ENCODE measurements at regions not wholly inside any gene's neighbourhood (a gene's known extent, or its start where the extent isn't known, plus 50 kb on each side); places are given as distances from the start of the nearest gene placed in this dataset.

GRCh38 chr21:21858502-21859334 lies 860.5 kb downstream of the NCAM2 start:
- TF ChIP-seq, protein P1, sequence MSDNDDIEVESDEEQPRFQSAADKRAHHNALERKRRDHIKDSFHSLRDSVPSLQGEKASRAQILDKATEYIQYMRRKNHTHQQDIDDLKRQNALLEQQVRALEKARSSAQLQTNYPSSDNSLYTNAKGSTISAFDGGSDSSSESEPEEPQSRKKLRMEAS (IDR thresholded peaks at IDR 0.05; ENCODE audit: low read depth, low read length), result no peak
- no peak for TF ChIP-seq CREB1 (IDR thresholded peaks at IDR 0.05; ENCODE audit: low read depth)
- no peak for TF ChIP-seq RFX5 (IDR thresholded peaks at IDR 0.05; ENCODE audit: low read depth, low read length)
- TF ChIP-seq NBN (IDR thresholded peaks at IDR 0.05), result no peak
- TF ChIP-seq SIN3A (IDR thresholded peaks at IDR 0.05; ENCODE audit: low read depth, low read length), result no peak
- TF ChIP-seq EZH2 (IDR thresholded peaks at IDR 0.05; ENCODE audit: borderline replicate concordance, control insufficient read depth, low read depth, low read length), result no peak
- no peak for TF ChIP-seq CTCF (IDR thresholded peaks at IDR 0.05 in 2 of 3, conservative IDR thresholded peaks at IDR 0.05 in 1 of 3; ENCODE audit: control insufficient read depth in 2 of 3, extremely low read depth in 1 of 3, insufficient read depth in 1 of 3, low read depth in 3 of 3, low read length in 3 of 3)
- TF ChIP-seq BRCA1 (IDR thresholded peaks at IDR 0.05; ENCODE audit: low read depth, low read length), result no peak
- TF ChIP-seq STAT3 (IDR thresholded peaks at IDR 0.05; ENCODE audit: low read depth, low read length), result no peak
- TF ChIP-seq, protein P2, sequence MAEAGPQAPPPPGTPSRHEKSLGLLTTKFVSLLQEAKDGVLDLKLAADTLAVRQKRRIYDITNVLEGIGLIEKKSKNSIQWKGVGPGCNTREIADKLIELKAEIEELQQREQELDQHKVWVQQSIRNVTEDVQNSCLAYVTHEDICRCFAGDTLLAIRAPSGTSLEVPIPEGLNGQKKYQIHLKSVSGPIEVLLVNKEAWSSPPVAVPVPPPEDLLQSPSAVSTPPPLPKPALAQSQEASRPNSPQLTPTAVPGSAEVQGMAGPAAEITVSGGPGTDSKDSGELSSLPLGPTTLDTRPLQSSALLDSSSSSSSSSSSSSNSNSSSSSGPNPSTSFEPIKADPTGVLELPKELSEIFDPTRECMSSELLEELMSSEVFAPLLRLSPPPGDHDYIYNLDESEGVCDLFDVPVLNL (IDR thresholded peaks at IDR 0.05; ENCODE audit: low read depth, low read length), result no peak
